ENCODE measurements at regions not wholly inside any gene's neighbourhood (a gene's known extent, or its start where the extent isn't known, plus 50 kb on each side); places are given as distances from the start of the nearest gene placed in this dataset.

DNA sequence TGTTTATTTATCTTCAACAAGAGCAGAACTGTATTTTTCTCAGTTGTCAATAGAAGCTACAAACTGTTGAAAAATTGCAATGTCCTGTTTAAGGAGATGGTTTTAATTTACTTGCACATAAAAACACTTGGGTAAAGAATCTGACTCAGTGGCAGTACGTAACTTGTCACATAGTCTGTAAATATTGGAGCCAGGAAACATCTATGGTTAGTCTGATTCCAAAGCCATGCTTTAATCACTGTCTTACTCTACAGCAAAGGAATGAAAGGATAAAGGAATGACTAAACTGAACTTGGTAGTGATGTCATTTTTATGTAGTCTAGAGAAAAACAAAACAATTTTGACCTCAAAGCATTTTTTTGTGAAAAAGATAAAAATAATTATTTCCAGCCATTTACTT is 537.2 kb downstream of the STIM2 start:
- no peak overlapping the region for H3K4me3 Mint-ChIP-seq
- CTCF ChIA-PET (ENCODE audit: partially characterized antibody) = no interaction called here
- H3K36me3 Mint-ChIP-seq = no peaks in the 10 kb centered on the region
- H3K9me3 ChIP-seq (ENCODE audit: control insufficient read depth in 1 of 2, low read length in 2 of 2) = no peaks in the 10 kb centered on the region
- H3K36me3 ChIP-seq (ENCODE audit: insufficient read depth, low read length) = no peaks in the 10 kb centered on the region
- H3K27ac ChIP-seq (ENCODE audit: low read depth, low read length) = no peak overlapping the region
- no peak overlapping the region for H3K4me3 ChIP-seq (ENCODE audit: low read length in 2 of 2)
- H3K4me1 ChIP-seq (ENCODE audit: insufficient read depth, low read length) = no peaks in the 10 kb centered on the region
- H3K27ac Mint-ChIP-seq = no peak overlapping the region
- intact Hi-C loops (cut with micrococcal nuclease) = no loop called here
- no peaks in the 10 kb centered on the region for H3K4me1 Mint-ChIP-seq
- no peaks in the 10 kb centered on the region for H3K27me3 Mint-ChIP-seq
- H3K9me3 Mint-ChIP-seq = peaks cover 0 to 17% (median 8%) of the 10 kb centered on the region in 8 donors
- POLR2A ChIA-PET (ENCODE audit: partially characterized antibody) = no interaction called here
- H3K27me3 ChIP-seq (ENCODE audit: insufficient read depth, low read length) = no peaks in the 10 kb centered on the region
- no peak for DNase-seq

DNA sequence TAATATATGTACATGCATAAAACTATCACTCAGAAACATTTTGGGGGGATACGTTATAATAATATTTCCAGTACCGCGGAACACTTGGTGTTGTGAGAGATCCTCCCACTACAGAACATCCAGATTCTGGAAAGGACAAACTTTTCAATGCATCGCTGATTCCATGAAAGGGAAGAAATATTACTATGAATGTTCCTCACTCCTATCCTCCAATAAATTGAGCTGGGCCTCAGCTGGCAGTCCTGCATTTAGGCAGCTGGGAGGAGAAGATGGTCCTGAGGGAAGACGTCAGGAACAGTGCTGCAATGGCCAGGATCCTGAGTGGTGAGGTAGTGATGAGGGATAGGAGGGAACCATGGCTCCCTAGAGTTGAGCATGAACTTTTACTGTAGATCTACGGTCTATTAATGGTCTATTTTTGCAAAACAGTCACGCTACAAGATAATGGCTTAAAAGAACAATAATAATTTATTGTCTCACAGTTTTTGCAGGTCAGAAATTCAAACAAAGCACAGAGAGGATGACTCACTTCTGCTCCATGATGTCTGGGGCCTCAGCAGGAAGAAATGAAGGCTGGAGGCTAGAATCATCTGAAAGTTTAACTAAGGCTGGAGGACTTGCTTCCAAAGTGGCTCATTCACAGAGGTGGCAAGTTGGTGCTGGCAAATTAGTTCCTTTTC is 538.1 kb downstream of the STIM2 start:
- no peak overlapping the region for H3K4me3 Mint-ChIP-seq
- H3K27ac ChIP-seq (ENCODE audit: low read depth, low read length) = no peak overlapping the region
- no peaks in the 10 kb centered on the region for H3K4me1 Mint-ChIP-seq
- ChIA-PET CTCF (ENCODE audit: partially characterized antibody) (no interaction called here), POLR2A (ENCODE audit: partially characterized antibody) (no interaction called here)
- no peak overlapping the region for H3K27ac Mint-ChIP-seq
- no peaks in the 10 kb centered on the region for H3K4me1 ChIP-seq (ENCODE audit: insufficient read depth, low read length)
- no peaks in the 10 kb centered on the region for H3K36me3 Mint-ChIP-seq
- intact Hi-C loops (cut with micrococcal nuclease) = no loop called here
- no peaks in the 10 kb centered on the region for H3K27me3 Mint-ChIP-seq
- no peaks in the 10 kb centered on the region for H3K36me3 ChIP-seq (ENCODE audit: insufficient read depth, low read length)
- H3K9me3 ChIP-seq (ENCODE audit: control insufficient read depth in 1 of 2, low read length in 2 of 2) = no peaks in the 10 kb centered on the region
- H3K27me3 ChIP-seq (ENCODE audit: insufficient read depth, low read length) = no peaks in the 10 kb centered on the region
- DNase-seq = no peak
- H3K9me3 Mint-ChIP-seq = peaks cover 0 to 17% (median 8%) of the 10 kb centered on the region in 8 donors
- H3K4me3 ChIP-seq (ENCODE audit: low read length in 2 of 2) = no peak overlapping the region

DNA sequence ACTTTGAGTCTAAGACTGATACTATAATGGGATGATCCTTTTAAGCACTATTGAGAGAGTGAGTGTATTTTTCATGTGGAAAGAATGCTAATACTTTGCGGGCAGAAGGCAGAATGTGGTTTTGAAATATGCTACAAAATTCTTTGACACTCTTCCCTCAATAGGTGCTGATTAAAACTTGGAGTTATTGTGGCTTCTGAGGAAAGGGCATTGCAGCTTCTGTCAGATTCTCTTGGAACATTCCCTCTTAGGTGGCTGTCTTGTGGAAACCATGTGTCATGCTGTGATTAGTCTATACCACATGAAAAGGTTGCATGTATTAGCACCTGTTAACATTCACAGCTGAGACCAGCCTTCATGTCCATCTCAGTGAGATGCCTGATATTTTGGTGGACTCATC is 547.0 kb downstream of the STIM2 start:
- intact Hi-C loops (cut with micrococcal nuclease) = no loop called here
- no peak overlapping the region for H3K4me3 Mint-ChIP-seq
- no peak overlapping the region for H3K27ac Mint-ChIP-seq
- no peaks in the 10 kb centered on the region for H3K9me3 ChIP-seq (ENCODE audit: control insufficient read depth in 1 of 2, low read length in 2 of 2)
- POLR2A ChIA-PET (ENCODE audit: partially characterized antibody) = no interaction called here
- H3K9me3 Mint-ChIP-seq = peaks cover 3 to 24% (median 12%) of the 10 kb centered on the region in 8 donors
- no peaks in the 10 kb centered on the region for H3K36me3 ChIP-seq (ENCODE audit: insufficient read depth, low read length)
- DNase-seq = no peak
- H3K27me3 ChIP-seq (ENCODE audit: insufficient read depth, low read length) = no peaks in the 10 kb centered on the region
- no peak overlapping the region for H3K4me3 ChIP-seq (ENCODE audit: low read length in 2 of 2)
- H3K27ac ChIP-seq (ENCODE audit: low read depth, low read length) = no peak overlapping the region
- no peaks in the 10 kb centered on the region for H3K36me3 Mint-ChIP-seq
- CTCF ChIA-PET (ENCODE audit: partially characterized antibody) = no interaction called here
- H3K27me3 Mint-ChIP-seq = no peaks in the 10 kb centered on the region
- H3K4me1 Mint-ChIP-seq = no peaks in the 10 kb centered on the region
- H3K4me1 ChIP-seq (ENCODE audit: insufficient read depth, low read length) = no peaks in the 10 kb centered on the region

DNA sequence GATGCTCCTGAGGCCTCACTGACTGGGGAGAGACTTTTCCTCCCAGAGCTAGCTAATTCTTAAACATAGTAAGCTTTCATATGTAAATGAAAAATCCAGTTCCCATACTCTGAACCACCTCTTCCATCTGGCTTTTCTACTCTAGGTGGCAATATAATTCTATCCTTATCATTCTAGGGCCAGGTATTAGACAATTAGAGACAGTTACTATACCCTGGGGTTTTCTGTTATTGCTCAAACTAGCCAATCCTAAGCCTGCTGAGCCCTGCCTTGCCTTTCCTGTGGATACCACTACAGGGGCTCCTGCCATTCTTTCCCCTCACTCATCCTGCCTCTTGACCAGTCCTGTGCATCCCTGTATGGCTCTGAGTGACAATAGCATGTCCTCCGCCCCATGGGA is 552.0 kb downstream of the STIM2 start:
- no peak overlapping the region for H3K27ac ChIP-seq (ENCODE audit: low read depth, low read length)
- Mint-ChIP-seq H3K4me3 (peak overlapping the region in 1 of 8 donors; percentile 31), H3K36me3 (no peaks in the 10 kb centered on the region), H3K27me3 (no peaks in the 10 kb centered on the region), H3K27ac (no peak overlapping the region), H3K9me3 (peaks cover 3 to 22% (median 10%) of the 10 kb centered on the region in 8 donors), H3K4me1 (no peaks in the 10 kb centered on the region)
- no peaks in the 10 kb centered on the region for H3K9me3 ChIP-seq (ENCODE audit: control insufficient read depth in 1 of 2, low read length in 2 of 2)
- H3K4me3 ChIP-seq (ENCODE audit: low read length in 2 of 2) = no peak overlapping the region
- ChIA-PET CTCF (ENCODE audit: partially characterized antibody) (no interaction called here), POLR2A (ENCODE audit: partially characterized antibody) (no interaction called here)
- H3K36me3 ChIP-seq (ENCODE audit: insufficient read depth, low read length) = no peaks in the 10 kb centered on the region
- no peaks in the 10 kb centered on the region for H3K27me3 ChIP-seq (ENCODE audit: insufficient read depth, low read length)
- DNase-seq = no peak
- H3K4me1 ChIP-seq (ENCODE audit: insufficient read depth, low read length) = no peaks in the 10 kb centered on the region
- intact Hi-C loops (cut with micrococcal nuclease) = no loop called here

DNA sequence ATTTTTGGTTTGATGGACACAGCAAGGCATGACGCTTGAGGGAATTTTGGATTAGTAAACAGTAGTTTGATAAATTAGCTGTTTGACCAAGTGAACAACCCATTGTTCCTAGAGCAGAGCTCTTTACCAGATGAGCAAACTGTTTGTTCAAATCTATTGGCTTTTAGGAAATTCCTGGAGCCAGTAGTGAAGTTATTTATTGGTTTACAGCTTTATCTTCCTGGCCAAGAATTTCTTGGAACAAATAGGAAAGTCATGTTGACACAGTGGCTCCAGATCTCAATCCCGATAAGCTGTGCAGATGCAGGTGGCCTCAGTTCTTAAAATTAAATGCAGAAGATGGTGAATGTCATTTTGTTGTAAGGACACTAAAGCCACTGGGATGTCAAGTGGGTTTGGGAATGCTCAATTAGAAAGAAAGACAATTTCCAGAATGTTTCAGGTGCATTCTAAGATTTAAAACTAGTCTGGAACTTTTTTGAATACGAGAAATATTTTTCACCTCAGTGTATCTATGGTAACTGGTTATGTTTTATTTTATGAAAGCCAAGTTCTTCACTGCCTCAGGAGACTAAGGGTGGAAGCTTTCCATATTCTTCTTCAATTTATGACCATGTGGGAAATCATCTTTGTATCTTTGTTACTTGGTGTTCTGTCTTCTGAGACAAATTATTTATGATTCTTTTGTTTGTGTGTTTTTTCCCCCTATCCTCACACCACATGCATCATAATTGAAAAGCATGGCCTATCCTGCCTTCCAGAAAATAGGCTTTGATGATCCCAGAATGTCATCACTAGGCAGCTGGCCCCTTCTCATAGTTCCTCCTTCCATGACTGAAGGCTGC is 554.5 kb downstream of the STIM2 start:
- Mint-ChIP-seq H3K4me3 (no peak overlapping the region), H3K36me3 (no peaks in the 10 kb centered on the region), H3K27me3 (no peaks in the 10 kb centered on the region), H3K9me3 (peaks cover 0 to 33% (median 11%) of the 10 kb centered on the region in 8 donors), H3K27ac (peak overlapping the region in 1 of 7 donors; percentile 43), H3K4me1 (no peaks in the 10 kb centered on the region)
- no peak overlapping the region for H3K4me3 ChIP-seq (ENCODE audit: low read length in 2 of 2)
- intact Hi-C loops (cut with micrococcal nuclease) = no loop called here
- no peaks in the 10 kb centered on the region for H3K4me1 ChIP-seq (ENCODE audit: insufficient read depth, low read length)
- ChIA-PET POLR2A (ENCODE audit: partially characterized antibody) (no interaction called here), CTCF (ENCODE audit: partially characterized antibody) (no interaction called here)
- no peak for DNase-seq
- no peaks in the 10 kb centered on the region for H3K9me3 ChIP-seq (ENCODE audit: control insufficient read depth in 1 of 2, low read length in 2 of 2)
- H3K27ac ChIP-seq (ENCODE audit: low read depth, low read length) = no peak overlapping the region
- H3K36me3 ChIP-seq (ENCODE audit: insufficient read depth, low read length) = no peaks in the 10 kb centered on the region
- no peaks in the 10 kb centered on the region for H3K27me3 ChIP-seq (ENCODE audit: insufficient read depth, low read length)

DNA sequence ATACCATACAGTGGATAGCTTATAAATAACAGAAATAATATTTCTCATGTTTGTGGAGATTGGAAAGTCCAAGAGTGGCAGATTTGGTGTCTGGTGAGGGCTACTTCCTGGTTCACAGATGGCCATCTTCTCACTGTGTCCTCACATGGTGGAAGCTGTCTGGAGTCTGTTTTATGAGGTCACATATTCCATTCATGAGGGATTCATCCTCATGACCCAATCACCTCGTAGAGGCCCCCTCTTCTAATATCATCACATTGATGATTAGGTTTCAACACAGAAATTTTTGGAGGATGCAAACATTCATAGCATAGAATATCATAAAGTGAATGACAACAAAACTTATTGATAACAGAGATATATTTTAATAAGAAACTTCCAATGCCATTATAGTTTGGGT is 568.0 kb downstream of the STIM2 start:
- CTCF ChIA-PET (ENCODE audit: partially characterized antibody) = no interaction called here
- POLR2A ChIA-PET (ENCODE audit: partially characterized antibody) = no interaction called here
- H3K4me3 ChIP-seq (ENCODE audit: low read length in 2 of 2) = no peak overlapping the region
- Mint-ChIP-seq H3K9me3 (peaks cover 0 to 5% (median 3%) of the 10 kb centered on the region in 8 donors), H3K4me1 (no peaks in the 10 kb centered on the region), H3K27ac (no peak overlapping the region), H3K36me3 (no peaks in the 10 kb centered on the region), H3K27me3 (no peaks in the 10 kb centered on the region), H3K4me3 (no peak overlapping the region)
- intact Hi-C loops (cut with micrococcal nuclease) = no loop called here
- no peak overlapping the region for H3K27ac ChIP-seq (ENCODE audit: low read depth, low read length)
- H3K4me1 ChIP-seq (ENCODE audit: insufficient read depth, low read length) = no peaks in the 10 kb centered on the region
- H3K27me3 ChIP-seq (ENCODE audit: insufficient read depth, low read length) = no peaks in the 10 kb centered on the region
- DNase-seq = no peak
- no peaks in the 10 kb centered on the region for H3K36me3 ChIP-seq (ENCODE audit: insufficient read depth, low read length)
- H3K9me3 ChIP-seq (ENCODE audit: control insufficient read depth in 1 of 2, low read length in 2 of 2) = no peaks in the 10 kb centered on the region

DNA sequence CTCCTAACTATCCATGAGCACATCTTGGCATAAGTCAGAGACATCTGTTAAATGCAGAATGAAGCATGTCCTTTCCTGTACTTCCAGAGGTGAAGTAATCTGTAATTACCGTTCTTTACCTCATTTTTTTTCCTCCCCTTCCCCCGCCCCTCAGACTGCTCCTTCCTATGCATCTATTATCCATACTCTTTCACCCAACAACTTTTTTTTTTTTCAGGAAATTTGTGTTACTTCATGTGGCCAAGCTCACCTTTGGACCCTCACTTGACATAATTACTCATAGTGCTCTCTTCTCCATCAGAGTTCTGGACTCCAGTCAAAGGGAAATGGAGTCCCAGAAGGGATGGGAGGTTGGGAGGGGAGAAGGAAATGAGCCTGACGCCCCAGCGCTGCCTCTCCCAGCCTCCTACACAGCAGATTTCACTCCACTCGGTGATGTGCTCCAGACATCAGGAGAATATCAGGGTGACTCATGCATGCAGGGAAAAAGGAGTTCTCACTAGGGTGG is 568.8 kb downstream of the STIM2 start:
- DNase-seq = no peak
- H3K27ac Mint-ChIP-seq = no peak overlapping the region
- no peaks in the 10 kb centered on the region for H3K36me3 Mint-ChIP-seq
- Histone ChIP-seq H3K36me3 (ENCODE audit: insufficient read depth, low read length) (no peaks in the 10 kb centered on the region), H3K4me3 (ENCODE audit: low read length in 2 of 2) (no peak overlapping the region), H3K27ac (ENCODE audit: low read depth, low read length) (no peak overlapping the region), H3K9me3 (ENCODE audit: control insufficient read depth in 1 of 2, low read length in 2 of 2) (no peaks in the 10 kb centered on the region), H3K4me1 (ENCODE audit: insufficient read depth, low read length) (no peaks in the 10 kb centered on the region), H3K27me3 (ENCODE audit: insufficient read depth, low read length) (no peaks in the 10 kb centered on the region)
- POLR2A ChIA-PET (ENCODE audit: partially characterized antibody) = no interaction called here
- CTCF ChIA-PET (ENCODE audit: partially characterized antibody) = no interaction called here
- peaks cover 0 to 8% (median 4%) of the 10 kb centered on the region in 8 donors for H3K9me3 Mint-ChIP-seq
- no peaks in the 10 kb centered on the region for H3K4me1 Mint-ChIP-seq
- H3K4me3 Mint-ChIP-seq = peak overlapping the region in 1 of 8 donors; percentile 5
- H3K27me3 Mint-ChIP-seq = no peaks in the 10 kb centered on the region
- intact Hi-C loops (cut with micrococcal nuclease) = no loop called here

Measured in CD4-positive, alpha-beta memory T cell (primary cell).